Calu3 (cell line): ENCODE measurements at regions not wholly inside any gene's neighbourhood (a gene's known extent, or its start where the extent isn't known, plus 50 kb on each side); places are given as distances from the start of the nearest gene placed in this dataset.

Source experiments
- BruUV-seq: library from RNA; stranded (reverse); fragments of 400-500 nt; replicated peaks from 2 replicates; lab custom pipeline; 2021; lab: Mats Ljungman, UMichigan
- CTCF ChIA-PET: fragments of 300-600 bp; sonication (Branson Sonifier 250); formaldehyde crosslinking; loops from one replicate; lab custom pipeline; 2022; ENCODE audit warnings: antibody characterized with exemption; lab: Charles Lee
- DNase-seq: peaks from one replicate; pipeline ENCODE4 v3.0.0; 2022
- H3K27ac Mint-ChIP-seq: one replicate; pipeline ENCODE4 v1.8.0; 2022; ENCODE audit warnings: mixed read lengths; ENCODE audit not compliant: unreplicated experiment
- H3K27me3 Mint-ChIP-seq: one replicate; pipeline ENCODE4 v1.8.0; 2022; ENCODE audit warnings: mixed read lengths; ENCODE audit not compliant: unreplicated experiment
- H3K36me3 Mint-ChIP-seq: one replicate; pipeline ENCODE4 v1.8.0; 2022; ENCODE audit warnings: mild to moderate bottlenecking, moderate library complexity, mixed read lengths; ENCODE audit not compliant: insufficient read depth, unreplicated experiment
- H3K4me1 Mint-ChIP-seq: one replicate; pipeline ENCODE4 v1.8.0; 2022; ENCODE audit warnings: mild to moderate bottlenecking, low read depth, mixed read lengths; ENCODE audit not compliant: unreplicated experiment
- H3K4me3 Mint-ChIP-seq: one replicate; pipeline ENCODE4 v1.8.0; 2022; ENCODE audit warnings: mild to moderate bottlenecking, low read depth, moderate library complexity, mixed read lengths; ENCODE audit not compliant: unreplicated experiment
- H3K9me3 Mint-ChIP-seq: one replicate; pipeline ENCODE4 v1.8.0; 2022; ENCODE audit warnings: low read depth, mixed read lengths; ENCODE audit not compliant: unreplicated experiment
- intact Hi-C: fragments of 100-400 bp; cut with micrococcal nuclease; formaldehyde crosslinking; loops from one replicate; pipeline ENCODE4 v1.10.0; 2022; ENCODE audit not compliant: unreplicated experiment
- TF ChIP-seq, protein P1 (sequence below): fragments of 200-600 bp; IDR thresholded peaks from one replicate; pipeline ENCODE4 v1.8.0; 2022; ENCODE audit warnings: antibody characterized with exemption; ENCODE audit not compliant: unreplicated experiment

DNA sequence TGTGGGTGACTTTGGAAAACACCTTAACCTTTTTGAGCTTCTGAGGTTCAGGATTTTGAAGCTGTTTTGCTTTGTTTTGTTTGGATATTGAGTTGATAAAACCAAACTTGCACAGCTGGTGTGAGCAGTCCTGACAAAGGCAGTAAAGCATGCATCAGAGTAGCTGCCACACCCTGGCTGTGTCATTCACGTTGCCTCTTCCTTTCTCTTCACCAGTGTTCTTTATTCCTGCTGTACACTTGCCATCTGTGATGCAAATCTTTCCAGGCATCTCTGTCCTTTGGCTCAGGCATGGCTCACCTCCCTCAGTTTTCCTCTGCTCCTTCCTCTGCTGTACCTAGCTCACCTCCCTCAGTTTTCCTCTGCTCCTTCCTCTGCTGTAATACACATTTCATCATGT is 1850.2 kb upstream of the AGA start:
- H3K36me3 Mint-ChIP-seq: no peaks in the 10 kb centered on the region
- no TSS peak for BruUV-seq
- peak overlapping the region; percentile 22 for H3K27ac Mint-ChIP-seq
- intact Hi-C loops: no loop called here
- peaks cover 16% of the 10 kb centered on the region for H3K4me1 Mint-ChIP-seq
- peaks cover 5% of the 10 kb centered on the region for H3K9me3 Mint-ChIP-seq
- CTCF ChIA-PET: no interaction called here
- no peak overlapping the region for H3K4me3 Mint-ChIP-seq
- H3K27me3 Mint-ChIP-seq: no peaks in the 10 kb centered on the region
- TF ChIP-seq, protein P1, sequence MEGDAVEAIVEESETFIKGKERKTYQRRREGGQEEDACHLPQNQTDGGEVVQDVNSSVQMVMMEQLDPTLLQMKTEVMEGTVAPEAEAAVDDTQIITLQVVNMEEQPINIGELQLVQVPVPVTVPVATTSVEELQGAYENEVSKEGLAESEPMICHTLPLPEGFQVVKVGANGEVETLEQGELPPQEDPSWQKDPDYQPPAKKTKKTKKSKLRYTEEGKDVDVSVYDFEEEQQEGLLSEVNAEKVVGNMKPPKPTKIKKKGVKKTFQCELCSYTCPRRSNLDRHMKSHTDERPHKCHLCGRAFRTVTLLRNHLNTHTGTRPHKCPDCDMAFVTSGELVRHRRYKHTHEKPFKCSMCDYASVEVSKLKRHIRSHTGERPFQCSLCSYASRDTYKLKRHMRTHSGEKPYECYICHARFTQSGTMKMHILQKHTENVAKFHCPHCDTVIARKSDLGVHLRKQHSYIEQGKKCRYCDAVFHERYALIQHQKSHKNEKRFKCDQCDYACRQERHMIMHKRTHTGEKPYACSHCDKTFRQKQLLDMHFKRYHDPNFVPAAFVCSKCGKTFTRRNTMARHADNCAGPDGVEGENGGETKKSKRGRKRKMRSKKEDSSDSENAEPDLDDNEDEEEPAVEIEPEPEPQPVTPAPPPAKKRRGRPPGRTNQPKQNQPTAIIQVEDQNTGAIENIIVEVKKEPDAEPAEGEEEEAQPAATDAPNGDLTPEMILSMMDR: no peak
- DNase-seq: no peak

DNA sequence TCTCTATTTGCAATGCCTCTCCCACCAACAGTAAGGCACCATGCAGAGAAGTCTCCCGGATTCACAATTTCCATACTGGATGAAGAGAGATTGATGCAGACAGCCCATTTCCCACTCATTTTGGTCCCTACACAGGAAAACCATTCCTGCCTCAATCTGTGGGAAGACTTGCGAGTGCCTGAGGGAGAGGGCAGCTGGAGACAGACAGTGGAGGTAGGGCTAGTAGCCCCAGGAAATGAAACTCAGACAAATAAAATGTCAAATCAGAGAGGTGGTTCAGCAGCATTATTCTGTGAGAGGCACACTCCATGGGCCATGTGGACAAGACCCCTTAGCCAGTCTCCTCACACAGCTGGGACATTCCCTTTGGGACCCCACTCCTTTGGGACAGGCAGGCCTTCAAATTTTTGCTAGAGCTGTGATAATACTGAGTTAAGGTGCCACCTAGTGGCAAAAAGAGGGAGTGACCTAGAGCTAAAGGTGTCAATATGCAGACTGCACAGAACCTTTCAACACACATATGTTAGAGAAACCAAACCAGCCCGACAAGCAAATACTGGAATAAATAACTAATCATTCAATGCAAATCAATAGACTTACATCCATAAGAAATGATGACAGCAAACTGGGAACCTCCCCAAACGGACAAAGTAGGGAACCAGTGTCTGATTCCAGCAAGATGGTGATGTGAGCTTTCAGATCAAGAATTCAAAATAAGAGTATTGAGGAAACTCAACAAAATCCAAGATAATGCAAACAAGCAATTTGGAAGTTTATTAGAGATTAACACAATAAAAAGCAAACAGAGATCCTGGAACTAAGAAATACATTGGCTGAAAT is 1865.3 kb upstream of the AGA start:
- H3K36me3 Mint-ChIP-seq: no peaks in the 10 kb centered on the region
- H3K4me1 Mint-ChIP-seq: no peaks in the 10 kb centered on the region
- CTCF ChIA-PET: interaction anchor here (1.0 kb wide), 1 partner anchor 708 kb away, joined by 3 read pairs; no protein-coding TSS in a partner anchor
- H3K4me3 Mint-ChIP-seq: no peak overlapping the region
- H3K27me3 Mint-ChIP-seq: no peaks in the 10 kb centered on the region
- no peaks in the 10 kb centered on the region for H3K9me3 Mint-ChIP-seq
- no TSS peak for BruUV-seq
- intact Hi-C loops: loop anchor here (2.0 to 5.0 kb wide), 2 partner anchors 709 to 1750 kb away; no protein-coding TSS in a partner anchor
- H3K27ac Mint-ChIP-seq: no peak overlapping the region
- peak; percentile 55 for DNase-seq
- TF ChIP-seq, protein P1: peak; percentile 43

DNA sequence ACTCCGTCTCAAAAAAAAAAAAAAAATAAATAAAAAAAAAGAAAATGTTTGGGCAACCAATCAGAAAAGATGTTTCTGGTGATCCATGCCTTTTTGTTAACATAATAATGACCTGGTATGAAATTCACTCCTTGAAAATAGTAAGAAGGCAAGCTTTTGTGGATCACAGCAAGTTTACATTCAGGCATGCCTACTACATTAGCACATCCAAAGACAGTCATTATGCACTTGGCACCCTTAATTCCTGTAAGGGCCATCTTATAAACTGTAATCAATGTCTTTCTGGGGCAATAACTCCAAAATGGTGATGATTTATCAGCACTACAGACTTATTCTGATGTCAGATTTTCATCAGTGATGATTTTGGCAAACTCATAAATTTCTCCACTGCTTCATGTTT is 1871.6 kb upstream of the AGA start:
- H3K4me1 Mint-ChIP-seq: no peaks in the 10 kb centered on the region
- H3K27me3 Mint-ChIP-seq: no peaks in the 10 kb centered on the region
- H3K9me3 Mint-ChIP-seq: no peaks in the 10 kb centered on the region
- TF ChIP-seq, protein P1: no peak
- CTCF ChIA-PET: no interaction called here
- DNase-seq: no peak
- no peak overlapping the region for H3K4me3 Mint-ChIP-seq
- H3K36me3 Mint-ChIP-seq: no peaks in the 10 kb centered on the region
- intact Hi-C loops: no loop called here
- no peak overlapping the region for H3K27ac Mint-ChIP-seq
- no TSS peak for BruUV-seq

DNA sequence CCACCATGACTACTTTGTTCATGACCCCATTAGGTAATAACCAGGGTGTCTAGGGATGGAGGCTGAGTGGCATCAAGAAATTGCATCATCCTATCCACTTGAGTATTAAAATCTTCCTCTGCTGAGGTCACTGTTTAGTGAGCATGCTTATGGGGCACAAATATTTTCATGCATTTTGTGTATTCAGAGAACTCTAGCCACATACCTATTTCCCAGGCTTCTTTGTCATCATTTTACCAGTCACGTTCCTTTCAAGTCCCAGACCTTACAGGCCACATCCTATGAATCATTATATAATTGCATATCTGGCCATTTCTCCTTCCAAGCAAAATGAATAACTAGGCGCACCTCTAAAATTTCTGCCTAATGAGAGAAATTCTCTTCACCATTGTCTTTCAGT is 1882.9 kb upstream of the AGA start:
- no peak overlapping the region for H3K27ac Mint-ChIP-seq
- TF ChIP-seq, protein P1: no peak
- no peaks in the 10 kb centered on the region for H3K27me3 Mint-ChIP-seq
- H3K9me3 Mint-ChIP-seq: no peaks in the 10 kb centered on the region
- CTCF ChIA-PET: no interaction called here
- no peaks in the 10 kb centered on the region for H3K36me3 Mint-ChIP-seq
- no peaks in the 10 kb centered on the region for H3K4me1 Mint-ChIP-seq
- no TSS peak for BruUV-seq
- no peak for DNase-seq
- H3K4me3 Mint-ChIP-seq: no peak overlapping the region
- intact Hi-C loops: no loop called here
